HG03558 (cell line): ENCODE measurements at regions not wholly inside any gene's neighbourhood (a gene's known extent, or its start where the extent isn't known, plus 50 kb on each side); places are given as distances from the start of the nearest gene placed in this dataset.

Experiments
- ATAC-seq: cut with Tn5 transposase; IDR thresholded peaks from one replicate; pipeline ENCODE4 v1.9.1; 2021; ENCODE audit warnings: moderate number of reproducible peaks; ENCODE audit not compliant: unreplicated experiment; ENCODE audit errors: extremely low read depth

DNA sequence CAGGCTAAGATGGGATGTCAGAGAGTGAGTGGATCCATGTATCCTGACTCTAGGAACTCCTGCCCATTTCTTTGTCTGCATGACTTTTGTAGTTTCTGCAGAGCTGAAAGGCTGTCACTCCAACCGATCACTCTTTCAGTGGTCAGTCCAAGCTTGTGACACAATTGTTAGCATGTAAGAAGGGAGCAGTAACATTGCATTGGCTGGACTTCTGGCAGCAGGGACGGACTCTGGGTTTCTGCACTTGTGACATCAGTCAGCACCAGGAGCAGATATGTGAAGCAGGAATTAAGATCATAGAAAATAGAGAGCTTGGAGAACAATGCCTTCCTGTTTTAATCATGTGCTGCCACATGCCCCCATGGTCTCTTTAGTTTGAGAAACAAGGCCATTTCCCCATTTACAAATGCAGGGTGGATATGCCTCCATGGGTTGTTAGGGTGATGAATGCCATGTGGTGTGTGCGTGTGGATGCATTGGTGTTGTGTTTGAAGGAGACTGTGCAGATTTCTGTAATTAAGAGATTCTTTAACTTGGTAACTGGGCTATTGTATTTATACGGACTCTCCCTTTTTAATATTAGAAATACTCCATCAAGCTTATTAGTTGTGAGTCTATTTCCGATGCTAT is 214.3 kb upstream of the EPHA4 start:
- no peak for ATAC-seq

DNA sequence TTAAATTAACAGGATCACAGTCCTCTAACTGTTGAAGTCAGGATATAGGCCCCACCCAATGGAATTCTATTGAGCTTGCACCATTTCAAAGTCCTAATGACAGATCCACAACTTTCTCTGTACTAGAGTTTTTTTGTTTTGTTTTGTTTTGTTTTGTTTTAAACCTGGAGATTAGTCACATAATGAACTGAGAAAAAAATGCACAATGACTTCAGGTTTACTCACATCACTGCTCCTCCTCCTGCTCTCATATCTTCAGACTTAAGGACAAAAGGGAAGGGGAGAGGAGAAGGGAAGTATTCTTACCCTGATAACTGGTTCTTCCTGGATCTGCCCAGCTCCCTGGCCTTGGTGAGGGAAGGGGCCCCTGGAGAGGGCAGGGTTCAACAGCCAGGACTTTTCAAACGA is 208.2 kb upstream of the EPHA4 start:
- no peak for ATAC-seq

DNA sequence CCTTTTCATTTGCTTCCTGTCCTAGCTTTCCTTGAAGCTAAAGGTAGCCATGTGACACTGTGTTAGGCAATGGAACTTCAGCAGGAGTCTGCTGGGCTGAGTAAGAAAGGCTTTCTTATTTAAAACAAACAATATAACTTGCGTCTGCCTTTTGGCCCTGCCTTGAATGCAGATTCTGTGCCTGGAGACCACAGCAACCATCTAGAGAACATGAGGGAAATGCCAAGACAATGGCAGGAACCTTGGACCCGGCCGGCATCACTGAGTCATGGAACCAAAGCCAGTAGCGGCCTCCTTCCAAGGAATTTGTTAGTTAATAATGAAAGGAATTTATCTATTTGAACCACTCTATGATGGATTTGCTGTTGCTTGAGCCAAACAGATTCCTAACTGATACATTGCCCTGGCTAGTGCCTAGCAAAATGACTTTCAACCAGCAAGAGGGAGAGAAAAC is 207.5 kb upstream of the EPHA4 start:
- ATAC-seq = no peak

DNA sequence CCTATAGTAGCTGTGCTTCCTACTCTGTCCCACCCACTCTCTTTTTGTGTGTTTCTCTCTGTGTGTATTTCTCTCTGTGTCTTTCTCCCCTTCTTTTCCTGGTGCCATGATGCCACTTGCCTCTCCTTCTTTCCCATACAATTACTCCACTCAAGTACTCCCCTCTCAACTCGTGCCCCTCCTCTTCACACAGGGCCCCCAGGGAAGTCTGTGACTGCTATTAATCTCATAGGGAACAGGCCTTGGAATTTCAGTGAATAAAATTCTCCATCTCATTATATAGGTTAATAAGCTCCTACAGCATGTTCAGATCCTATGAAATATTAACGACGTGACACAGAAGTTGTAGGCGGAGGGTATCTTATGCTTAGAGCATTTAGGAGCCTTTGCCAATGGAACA is 205.9 kb upstream of the EPHA4 start:
- no peak for ATAC-seq

DNA sequence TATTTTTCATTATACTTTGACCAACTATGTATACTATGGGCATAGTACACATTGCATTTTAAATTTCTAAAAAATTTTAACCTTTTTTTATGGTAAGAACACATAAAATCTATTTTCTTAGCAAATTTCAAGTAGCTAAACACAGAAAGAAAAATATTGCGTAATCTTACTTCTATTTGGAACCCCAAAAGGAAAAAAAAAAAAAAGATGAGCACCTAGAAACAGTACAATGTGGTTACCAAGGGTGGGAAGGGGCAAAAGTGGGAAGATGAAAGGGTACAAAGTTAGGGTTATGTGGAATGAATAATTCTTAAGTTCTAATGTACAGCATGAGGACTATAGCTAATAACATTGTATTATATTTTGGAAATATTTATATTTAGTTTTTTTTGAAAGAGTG is 205.0 kb upstream of the EPHA4 start:
- ATAC-seq = no peak

DNA sequence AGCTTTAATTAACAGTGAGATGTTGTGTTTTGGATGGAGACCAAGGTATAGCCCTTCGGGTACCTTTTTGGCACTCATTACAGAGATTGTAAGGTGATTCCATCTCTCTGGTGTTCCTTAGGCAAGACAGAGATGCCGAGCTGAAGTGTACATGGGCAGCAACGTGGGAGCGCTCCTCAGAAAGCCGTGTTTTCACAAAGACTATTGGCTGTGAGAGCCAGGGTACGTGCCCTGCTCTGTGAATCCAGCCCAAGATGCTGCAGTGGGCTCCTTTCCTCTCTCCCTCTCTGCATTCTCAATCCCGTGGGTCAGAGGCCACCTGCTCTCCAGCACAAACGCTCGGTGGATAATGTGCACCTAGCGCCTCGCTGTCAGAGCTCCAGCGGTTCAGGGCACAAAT is 203.0 kb upstream of the EPHA4 start:
- ATAC-seq = no peak

DNA sequence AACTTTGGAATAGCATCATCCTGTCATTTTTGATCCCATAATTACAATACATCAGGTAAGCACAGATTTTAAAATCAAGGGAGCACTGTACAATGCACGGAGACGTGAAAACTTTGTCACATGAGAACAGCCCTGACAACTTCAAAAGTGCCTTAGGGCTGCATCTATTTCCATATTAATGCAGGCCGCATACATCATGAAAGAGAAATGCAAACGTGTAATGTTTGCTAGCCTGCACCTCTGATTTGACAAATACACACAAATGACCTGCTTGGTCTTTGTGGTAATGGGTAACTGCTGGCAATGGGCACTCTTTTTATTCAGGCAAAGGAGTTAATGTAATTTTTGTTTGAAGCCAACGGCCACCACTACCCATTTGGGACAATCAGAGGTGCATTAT is 202.0 kb upstream of the EPHA4 start:
- ATAC-seq = no peak

DNA sequence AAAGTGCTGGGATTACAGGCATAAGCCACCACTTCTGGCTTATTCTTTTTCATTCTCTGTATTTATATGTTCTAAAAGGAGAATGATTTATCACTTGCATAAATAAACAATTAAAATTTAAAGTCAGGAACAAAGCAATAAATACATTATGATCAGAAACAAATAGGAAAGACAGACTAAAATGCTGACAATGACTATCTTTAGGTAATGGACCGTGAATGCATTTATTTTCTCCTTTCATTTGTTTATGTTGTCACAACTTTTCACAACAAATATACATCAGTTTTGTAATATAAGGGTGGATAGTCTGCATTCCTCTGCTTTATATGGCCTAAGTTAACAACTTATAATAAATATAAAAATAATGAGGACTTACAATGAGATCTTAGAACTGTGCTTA is 199.2 kb upstream of the EPHA4 start:
- ATAC-seq = no peak

DNA sequence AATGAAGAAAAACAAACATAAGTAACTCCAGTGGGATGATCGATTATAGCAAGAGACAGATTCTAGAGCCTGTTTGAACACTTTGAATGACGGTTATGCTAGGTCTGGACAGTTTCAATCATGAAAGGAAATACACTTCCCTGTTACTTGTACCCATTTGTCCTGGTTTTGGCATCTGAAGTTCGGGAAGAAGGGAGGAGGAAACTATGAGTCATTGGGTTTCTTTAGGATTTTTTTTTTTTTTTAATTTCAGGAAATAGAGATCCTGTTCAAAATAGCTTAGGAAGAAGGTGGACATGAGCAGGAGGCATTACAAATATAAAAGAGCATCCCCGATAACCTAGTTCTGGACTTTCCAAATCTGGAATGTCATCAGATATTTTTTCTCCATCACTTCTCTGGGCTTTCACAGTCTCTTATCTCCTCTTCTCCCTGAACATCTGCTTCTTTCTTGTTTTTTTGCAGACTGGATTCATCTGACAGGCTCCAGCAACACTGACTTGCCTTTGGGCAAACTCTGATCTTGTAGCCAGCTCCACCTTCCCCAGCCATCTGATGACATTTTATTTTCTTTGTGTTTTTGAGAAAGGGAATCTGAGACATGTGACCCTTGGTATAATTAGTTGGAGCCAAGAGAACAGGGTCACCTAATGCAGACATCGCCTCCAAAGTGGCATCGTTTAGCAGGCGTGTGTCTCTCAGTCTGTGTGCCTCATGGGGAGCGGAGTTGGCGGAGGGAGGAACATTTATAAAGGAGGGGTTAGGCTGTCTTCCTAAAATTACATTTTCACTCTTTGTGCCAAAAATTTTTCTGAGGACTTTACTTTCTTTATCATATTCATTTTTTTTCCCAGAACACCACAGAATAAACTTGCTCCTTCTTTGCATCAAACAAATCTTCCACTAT is 195.3 kb upstream of the EPHA4 start:
- ATAC-seq = no peak

DNA sequence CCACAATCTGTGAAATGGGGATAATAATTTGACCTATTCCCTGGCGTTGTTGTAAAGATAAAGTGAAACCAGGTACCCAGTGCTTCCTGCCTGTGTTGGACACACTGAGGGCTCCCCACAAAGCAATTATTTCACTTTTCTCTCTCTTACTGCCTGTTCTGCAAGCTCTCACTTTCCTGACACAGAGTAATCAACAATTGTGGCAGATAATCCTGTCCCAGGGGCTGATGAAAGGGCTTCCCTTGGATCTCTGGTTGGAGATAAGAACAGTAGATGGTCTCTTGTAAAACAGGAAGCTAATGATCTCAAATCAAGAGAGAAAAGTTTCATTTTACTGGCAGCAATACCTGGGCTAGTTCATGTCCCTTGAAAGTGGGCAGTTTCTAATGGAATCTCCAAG is 190.4 kb upstream of the EPHA4 start:
- ATAC-seq = no peak

DNA sequence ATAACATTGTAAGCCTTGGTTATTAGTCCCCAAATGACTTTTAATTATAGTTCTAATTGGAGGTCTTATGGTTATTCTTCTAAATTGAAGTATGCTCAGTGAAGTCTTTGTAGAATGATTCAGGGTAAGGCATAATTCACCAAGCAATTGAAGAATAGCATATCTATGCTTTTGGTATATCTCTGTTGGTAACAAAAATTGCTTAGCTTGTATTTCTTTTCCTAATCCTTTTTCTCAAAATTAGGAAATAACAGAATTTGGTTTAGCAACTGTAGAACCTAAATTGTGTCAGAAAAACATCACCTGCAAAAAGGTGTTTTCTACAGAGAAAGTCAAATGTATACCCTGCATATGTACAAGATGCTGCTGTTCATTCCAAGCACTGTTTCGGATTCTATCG is 189.2 kb upstream of the EPHA4 start:
- no peak for ATAC-seq

DNA sequence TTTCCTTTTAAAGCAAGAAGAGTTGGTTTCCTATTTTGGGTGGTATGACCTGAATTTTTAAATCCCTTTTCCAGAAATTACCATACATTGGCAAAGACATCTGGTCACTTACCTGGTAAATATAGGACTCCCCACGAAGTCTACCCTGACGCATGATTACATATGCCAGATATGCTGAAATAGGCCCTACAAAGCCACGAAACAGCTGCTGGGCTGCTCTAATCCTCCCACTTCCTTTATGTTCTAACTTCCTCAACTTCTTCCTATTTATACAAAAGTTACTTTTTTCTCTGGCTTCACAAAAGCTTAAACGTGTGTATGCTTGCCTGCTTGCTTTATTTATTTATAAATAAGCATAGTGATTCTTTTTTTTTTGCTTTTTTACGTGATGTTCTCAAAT is 186.0 kb upstream of the EPHA4 start:
- no peak for ATAC-seq

DNA sequence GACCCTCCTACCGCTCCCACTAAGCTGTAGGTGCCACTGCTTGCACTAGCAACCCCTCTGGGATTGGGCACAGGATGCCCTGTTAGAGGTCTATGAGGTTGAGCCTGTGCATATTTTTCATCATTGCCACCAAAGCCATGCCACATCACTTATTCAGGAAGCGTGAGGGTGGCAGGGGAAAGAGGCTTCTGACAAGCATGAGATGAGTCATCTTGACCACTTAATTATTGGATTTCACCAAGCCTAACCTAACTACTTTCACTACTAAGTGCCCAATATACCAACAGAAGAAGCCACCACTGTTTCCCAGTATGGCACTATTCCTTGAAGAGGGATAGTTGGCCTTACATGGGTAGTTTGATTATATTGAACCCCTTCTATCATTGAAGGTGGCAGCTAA is 181.3 kb upstream of the EPHA4 start:
- ATAC-seq = no peak

DNA sequence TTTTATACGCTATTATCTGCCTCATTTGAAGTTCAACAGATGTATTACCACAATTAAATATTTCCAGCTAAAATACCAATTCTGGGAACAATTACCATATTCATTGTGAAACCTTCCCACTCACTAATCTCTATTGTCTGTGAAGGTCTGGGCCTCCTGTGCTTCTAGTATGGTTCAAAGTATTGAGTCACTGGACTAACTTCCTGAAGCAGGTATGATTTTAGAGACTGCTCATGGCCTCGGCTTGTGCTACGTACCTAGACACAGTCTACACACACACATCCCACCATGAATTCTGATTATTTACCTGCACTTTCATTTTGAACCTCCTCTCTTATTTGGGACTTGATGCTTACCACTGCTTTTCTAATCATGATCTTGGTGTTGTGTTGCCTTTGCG is 180.7 kb upstream of the EPHA4 start:
- no peak for ATAC-seq

DNA sequence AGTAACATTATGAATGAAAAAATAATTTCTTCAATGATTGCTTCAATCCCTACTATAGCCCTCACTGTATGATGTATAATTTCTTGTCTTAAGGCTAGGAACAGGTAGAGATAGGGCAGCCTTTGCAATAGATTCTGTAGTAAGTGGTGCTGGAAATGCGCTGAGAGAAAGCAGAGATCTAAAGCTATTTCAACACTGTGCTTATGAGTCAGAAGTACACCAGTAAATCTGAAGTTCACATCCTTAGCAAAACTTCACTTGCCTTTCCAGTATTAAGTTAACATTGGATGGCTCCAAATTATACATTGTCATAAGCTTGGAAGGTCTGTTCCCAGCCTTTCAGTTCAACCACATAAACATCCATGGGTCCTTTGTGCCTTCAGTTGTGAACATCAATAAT is 178.2 kb upstream of the EPHA4 start:
- no peak for ATAC-seq

DNA sequence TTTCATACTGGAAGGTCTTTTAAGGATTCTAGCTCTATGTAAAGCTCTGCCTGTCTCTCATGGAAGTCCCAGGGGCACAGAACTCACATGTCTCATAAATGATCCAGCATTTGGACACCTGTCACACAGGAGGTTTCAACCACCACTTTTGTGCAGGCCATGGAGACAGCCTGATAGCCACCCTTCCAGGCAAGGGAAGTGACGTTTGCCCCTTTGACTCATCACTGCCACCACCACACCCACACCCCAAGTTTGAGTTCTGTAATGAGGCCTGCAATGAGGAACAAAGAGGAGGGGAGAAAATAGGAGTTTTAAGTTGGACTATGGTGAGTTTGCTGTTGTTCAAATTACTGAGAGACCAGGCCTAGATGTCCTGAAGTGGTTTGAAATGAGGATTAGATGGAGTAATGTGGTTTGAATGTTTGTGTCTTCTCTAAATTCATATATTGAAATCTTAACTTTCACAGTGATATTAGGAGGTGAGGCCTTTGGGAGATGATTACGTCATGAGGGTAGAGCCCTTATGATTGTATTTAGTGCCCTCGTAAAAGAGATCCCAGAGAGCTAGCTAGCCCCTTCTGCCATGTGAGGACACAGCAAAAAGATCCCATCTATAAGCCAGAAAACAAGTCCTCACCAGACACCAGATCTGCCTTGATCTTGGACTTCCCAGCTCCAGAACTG is 175.3 kb upstream of the EPHA4 start:
- no peak for ATAC-seq

DNA sequence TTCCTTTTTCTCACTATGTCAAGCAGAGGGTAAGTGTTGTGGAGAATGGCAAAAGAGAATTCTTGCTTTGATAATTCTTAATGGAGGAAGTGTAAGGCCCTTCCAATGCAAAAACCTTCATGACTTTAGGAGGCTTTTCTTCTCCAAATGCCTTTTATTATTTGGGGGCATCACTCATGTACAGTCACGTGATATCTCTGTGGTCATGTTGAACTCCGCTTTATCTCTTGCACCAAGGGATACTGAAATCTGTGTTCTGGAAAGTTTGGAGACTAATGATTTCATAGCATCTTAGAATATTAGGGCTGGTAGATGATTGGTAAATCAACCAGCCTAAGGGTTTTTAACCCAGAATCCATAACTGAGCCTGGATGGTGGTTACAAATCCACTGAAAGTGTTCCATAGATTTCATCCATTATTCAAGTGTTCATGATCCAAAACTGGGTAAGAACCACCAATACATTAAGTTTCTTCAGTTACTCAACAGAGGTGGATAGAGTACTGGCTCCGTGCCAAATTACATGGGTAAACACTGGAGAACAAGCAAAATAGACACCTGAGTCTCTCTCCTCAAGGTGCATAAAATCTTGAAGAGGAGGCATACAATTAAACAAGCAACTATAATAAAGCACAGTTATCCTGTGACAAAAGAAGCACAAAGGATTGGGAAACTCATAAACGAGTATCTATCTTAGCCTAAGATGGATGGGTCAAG is 169.6 kb upstream of the EPHA4 start:
- ATAC-seq = no peak

DNA sequence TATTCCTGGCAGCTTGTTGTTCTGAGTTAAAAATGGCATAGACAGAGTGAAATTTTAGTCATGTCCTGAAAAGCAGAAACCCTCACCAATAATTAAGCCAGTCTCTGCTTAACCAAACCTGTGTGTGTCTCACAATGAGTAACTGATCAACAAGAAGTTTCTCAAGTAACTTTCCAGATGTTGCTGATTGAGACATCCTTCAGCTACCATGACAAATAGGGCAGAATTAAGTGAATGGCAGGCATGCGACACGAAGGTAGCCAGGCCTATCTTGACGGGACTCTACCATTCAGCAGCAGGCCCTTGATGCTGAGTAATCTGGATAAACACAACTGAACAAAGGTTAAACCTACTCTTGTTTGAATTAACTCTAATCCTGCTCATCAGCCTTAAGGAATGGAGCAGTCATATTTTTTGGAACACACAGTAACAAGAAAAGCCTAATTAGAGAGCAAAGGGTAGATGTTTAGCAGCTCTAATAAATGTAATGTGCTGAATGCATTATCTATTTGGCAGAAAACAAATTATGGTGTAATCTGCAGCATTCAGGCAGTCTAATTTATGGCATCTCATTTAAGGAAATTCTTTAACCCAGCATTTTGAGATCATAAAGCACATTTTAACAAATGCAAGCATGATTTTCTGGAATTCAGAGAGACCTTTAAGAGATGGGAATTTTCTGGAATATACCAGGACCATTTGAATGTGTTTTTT is 159.5 kb upstream of the EPHA4 start:
- ATAC-seq = peak; percentile 78

DNA sequence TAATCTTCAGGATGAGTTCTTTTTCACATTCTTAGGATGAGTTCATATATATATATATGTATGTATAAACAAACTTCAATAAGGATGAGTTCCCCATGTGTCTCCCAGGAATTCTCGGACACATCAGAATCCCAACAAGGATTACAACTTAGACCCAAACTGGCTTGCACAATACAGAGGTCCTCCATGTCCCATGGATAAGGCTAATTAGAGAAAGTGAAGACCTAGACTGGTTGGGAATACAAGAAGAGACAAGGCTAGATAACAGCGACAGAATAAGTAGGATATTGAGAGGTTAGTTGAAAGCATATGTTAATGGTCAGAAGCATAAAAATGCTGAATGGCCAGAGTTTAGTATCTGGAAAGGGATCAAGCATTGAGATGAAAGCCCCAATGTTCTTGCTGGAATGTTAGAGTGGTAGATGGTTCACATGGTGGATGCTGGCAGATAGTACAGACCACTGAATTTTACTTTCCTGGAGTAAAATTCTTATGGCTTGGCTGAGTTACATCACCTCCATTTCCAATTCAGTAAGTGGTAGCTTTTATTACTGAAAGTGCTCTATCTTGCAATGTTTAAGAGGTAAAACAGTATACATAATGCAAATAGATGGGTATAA is 154.9 kb upstream of the EPHA4 start:
- ATAC-seq = no peak
